WERI-Rb-1 (cell line): ENCODE measurements at regions not wholly inside any gene's neighbourhood (a gene's known extent, or its start where the extent isn't known, plus 50 kb on each side); places are given as distances from the start of the nearest gene placed in this dataset.

Source experiments
- DNase-seq: peaks from one replicate; pipeline ENCODE4 v3.0.0-alpha.2; 2020
- H3K27ac ChIP-seq: fragments of 250-450 bp; sonication (Bioruptor Pico); 2 replicates; pipeline ENCODE4 v1.5.1; 2020; ENCODE audit warnings: mild to moderate bottlenecking, moderate library complexity
- H3K27me3 ChIP-seq: fragments of 250-450 bp; sonication (Bioruptor Pico); 2 replicates; pipeline ENCODE4 v1.5.1; 2021; ENCODE audit warnings: mild to moderate bottlenecking, low read depth, moderate library complexity; ENCODE audit not compliant: insufficient read depth, severe bottlenecking
- H3K36me3 ChIP-seq: fragments of 250-450 bp; sonication (Bioruptor Pico); 2 replicates; pipeline ENCODE4 v1.5.1; 2020; ENCODE audit warnings: mild to moderate bottlenecking, moderate library complexity
- H3K4me3 ChIP-seq: 2 replicates; pipeline ENCODE4 v1.5.1; 2011; ENCODE audit warnings: low read depth, mild to moderate bottlenecking, control low read depth, low read length
- H3K9me3 ChIP-seq: fragments of 250-450 bp; sonication (Bioruptor Pico); 2 replicates; pipeline ENCODE4 v1.5.1; 2021; ENCODE audit warnings: mild to moderate bottlenecking, moderate library complexity; ENCODE audit not compliant: severe bottlenecking
- CTCF ChIP-seq: IDR thresholded peaks from 2 replicates; pipeline ENCODE4 v1.5.1; 2011; ENCODE audit warnings: low read depth, mild to moderate bottlenecking, control low read depth, inconsistent platforms, low read length

GRCh38 chr11:70528794-70529580 is 130.7 kb downstream of the CTTN start:
- Histone ChIP-seq H3K27me3 (no peaks in the 10 kb centered on the region), H3K4me3 (no peak overlapping the region), H3K9me3 (no peaks in the 10 kb centered on the region), H3K27ac (no peak overlapping the region), H3K36me3 (no peaks in the 10 kb centered on the region)
- no peak for TF ChIP-seq CTCF
- no peak for DNase-seq

- no peak for TF ChIP-seq CTCF
- Histone ChIP-seq H3K4me3 (no peak overlapping the region), H3K36me3 (no peaks in the 10 kb centered on the region), H3K27ac (no peak overlapping the region), H3K27me3 (no peaks in the 10 kb centered on the region), H3K9me3 (no peaks in the 10 kb centered on the region)
- DNase-seq, result no peak
Measured at GRCh38 chr11:70530010-70530409, 131.7 kb downstream of the CTTN start.

- no peaks in the 10 kb centered on the region for H3K27me3 ChIP-seq
- TF ChIP-seq CTCF, result no peak
- H3K9me3 ChIP-seq, result no peaks in the 10 kb centered on the region
- H3K4me3 ChIP-seq, result no peak overlapping the region
- no peak overlapping the region for H3K27ac ChIP-seq
- no peaks in the 10 kb centered on the region for H3K36me3 ChIP-seq
- no peak for DNase-seq
Measured at GRCh38 chr11:70530629-70531185, 132.4 kb downstream of the CTTN start.

- no peaks in the 10 kb centered on the region for H3K36me3 ChIP-seq
- H3K4me3 ChIP-seq, result no peak overlapping the region
- H3K9me3 ChIP-seq, result no peaks in the 10 kb centered on the region
- H3K27ac ChIP-seq, result no peak overlapping the region
- no peak for TF ChIP-seq CTCF
- DNase-seq, result peak; percentile 4
- no peaks in the 10 kb centered on the region for H3K27me3 ChIP-seq
Measured at GRCh38 chr11:70531281-70532065, 133.1 kb downstream of the CTTN start.

- TF ChIP-seq CTCF, result no peak
- Histone ChIP-seq H3K36me3 (no peaks in the 10 kb centered on the region), H3K9me3 (no peaks in the 10 kb centered on the region), H3K27me3 (no peaks in the 10 kb centered on the region), H3K4me3 (no peak overlapping the region), H3K27ac (no peak overlapping the region)
- peak; percentile 0 for DNase-seq
Measured at GRCh38 chr11:70532066-70532440, 133.7 kb downstream of the CTTN start.
